WTC11 (cell line): ENCODE measurements at regions not wholly inside any gene's neighbourhood (a gene's known extent, or its start where the extent isn't known, plus 50 kb on each side); places are given as distances from the start of the nearest gene placed in this dataset.

Source experiments
- ATAC-seq: fragments of 200-7000 bp; cut with Tn5 transposase; 2 replicates; pipeline ENCODE4 v1.10.0; 2021; ENCODE audit warnings: mild to moderate bottlenecking, moderate library complexity
- CTCF ChIA-PET: fragments of 300-600 bp; sonication (Branson Sonifier 250); formaldehyde crosslinking; loops from one replicate; lab custom pipeline; 2021; ENCODE audit warnings: antibody characterized with exemption; lab: Charles Lee
- POLR2A ChIA-PET: fragments of 350-600 bp; sonication (Branson Sonifier 250); formaldehyde crosslinking; loops from one replicate; lab custom pipeline; 2021; ENCODE audit warnings: antibody characterized with exemption; lab: Charles Lee
- DNase-seq: peaks from one replicate; pipeline ENCODE4 v3.0.0; 2021; ENCODE audit warnings: low spot score
- H3K27ac Mint-ChIP-seq: 2 replicates; pipeline ENCODE4 v1.8.0; 2021; ENCODE audit warnings: mixed read lengths
- H3K27me3 Mint-ChIP-seq: 2 replicates; pipeline ENCODE4 v1.8.0; 2021; ENCODE audit warnings: low read depth, mild to moderate bottlenecking, moderate library complexity, mixed read lengths
- H3K36me3 Mint-ChIP-seq: 2 replicates; pipeline ENCODE4 v1.8.0; 2021; ENCODE audit warnings: mixed read lengths
- H3K4me1 Mint-ChIP-seq: 2 replicates; pipeline ENCODE4 v1.8.0; 2022; ENCODE audit warnings: mixed read lengths
- H3K4me3 Mint-ChIP-seq: 2 replicates; pipeline ENCODE4 v1.8.0; 2021; ENCODE audit warnings: mild to moderate bottlenecking, moderate library complexity, mixed read lengths
- H3K9me3 Mint-ChIP-seq: 2 replicates; pipeline ENCODE4 v1.8.0; 2021; ENCODE audit warnings: mixed read lengths
- EMX1 ChIP-seq: fragments of 250-450 bp; sonication (Bioruptor Pico); IDR thresholded peaks from 2 replicates; pipeline ENCODE4 v1.8.0; 2021; ENCODE audit warnings: mild to moderate bottlenecking
- ESRRA ChIP-seq: sonication (generic); formaldehyde crosslinking; IDR thresholded peaks from 2 replicates; pipeline ENCODE4 v1.8.1; 2022; ENCODE audit warnings: mild to moderate bottlenecking, missing genetic modification reagents, borderline replicate concordance
- FOXK1 ChIP-seq: sonication (generic); formaldehyde crosslinking; IDR thresholded peaks from 2 replicates; pipeline ENCODE4 v1.8.0; 2022; ENCODE audit warnings: mild to moderate bottlenecking, moderate library complexity, missing genetic modification reagents
- NR3C1 ChIP-seq: sonication (generic); formaldehyde crosslinking; conservative IDR thresholded peaks from 2 replicates; pipeline ENCODE4 v1.8.1; 2023; ENCODE audit warnings: low read depth, mild to moderate bottlenecking, missing genetic modification reagents
- RELA ChIP-seq: sonication (generic); formaldehyde crosslinking; IDR thresholded peaks from 2 replicates; pipeline ENCODE4 v1.8.1; 2022; ENCODE audit warnings: missing genetic modification reagents, mild to moderate bottlenecking, borderline replicate concordance
- TCF7 ChIP-seq: sonication (generic); formaldehyde crosslinking; IDR thresholded peaks from 2 replicates; pipeline ENCODE4 v1.8.0; 2022; ENCODE audit warnings: mild to moderate bottlenecking, low read depth, missing genetic modification reagents, moderate library complexity
- TP53 ChIP-seq: sonication (generic); formaldehyde crosslinking; IDR thresholded peaks from 2 replicates; pipeline ENCODE4 v1.8.1; 2023; ENCODE audit warnings: mild to moderate bottlenecking, missing genetic modification reagents
- ZNF219 ChIP-seq: sonication (generic); formaldehyde crosslinking; IDR thresholded peaks from 2 replicates; pipeline ENCODE4 v1.8.0; 2023; ENCODE audit warnings: missing genetic modification reagents, mild to moderate bottlenecking, borderline replicate concordance
- ZNF396 ChIP-seq: fragments of 250-450 bp; sonication (Bioruptor Pico); IDR thresholded peaks from 2 replicates; pipeline ENCODE4 v1.8.0; 2021; ENCODE audit warnings: mild to moderate bottlenecking, moderate library complexity, borderline replicate concordance
- TF ChIP-seq, protein P1 (sequence below): sonication (generic); formaldehyde crosslinking; IDR thresholded peaks from 2 replicates; pipeline ENCODE4 v1.8.0; 2023; ENCODE audit warnings: missing genetic modification reagents
- TF ChIP-seq, protein P2 (sequence below): fragments of 250-450 bp; sonication (Bioruptor Pico); IDR thresholded peaks from 2 replicates; pipeline ENCODE4 v2.1.2; 2022; ENCODE audit warnings: mild to moderate bottlenecking, moderate library complexity
- TF ChIP-seq, protein P3 (sequence below): fragments of 200-600 bp; IDR thresholded peaks from 2 replicates; pipeline ENCODE4 v1.8.0; 2022; ENCODE audit warnings: antibody characterized with exemption
- TF ChIP-seq, protein P4 (sequence below): sonication (generic); formaldehyde crosslinking; conservative IDR thresholded peaks from 2 replicates; pipeline ENCODE4 v1.8.1; 2022; ENCODE audit warnings: mild to moderate bottlenecking, missing genetic modification reagents
- TF ChIP-seq, protein P5 (sequence below): fragments of 250-450 bp; sonication (Bioruptor Pico); IDR thresholded peaks from 2 replicates; pipeline ENCODE4 v1.9.0; 2021; ENCODE audit warnings: mild to moderate bottlenecking
- TF ChIP-seq, protein P6 (sequence below): fragments of 250-450 bp; sonication (Bioruptor Pico); IDR thresholded peaks from 2 replicates; pipeline ENCODE4 v1.9.0; 2021; ENCODE audit warnings: mild to moderate bottlenecking
- TF ChIP-seq, protein P7 (sequence below): sonication (generic); formaldehyde crosslinking; IDR thresholded peaks from 2 replicates; pipeline ENCODE4 v1.8.1; 2023; ENCODE audit warnings: mild to moderate bottlenecking, missing genetic modification reagents
- TF ChIP-seq, protein P8 (sequence below): sonication (generic); formaldehyde crosslinking; IDR thresholded peaks from 2 replicates; pipeline ENCODE4 v1.8.1; 2022; ENCODE audit warnings: missing genetic modification reagents, borderline replicate concordance
- TF ChIP-seq, protein P9 (sequence below): sonication (generic); formaldehyde crosslinking; IDR thresholded peaks from 2 replicates; pipeline ENCODE4 v1.8.1; 2023; ENCODE audit warnings: mild to moderate bottlenecking, missing genetic modification reagents, moderate library complexity
- TF ChIP-seq, protein P10 (sequence below): sonication (generic); formaldehyde crosslinking; IDR thresholded peaks from 2 replicates; pipeline ENCODE4 v1.8.0; 2022; ENCODE audit warnings: mild to moderate bottlenecking, missing genetic modification reagents

DNA sequence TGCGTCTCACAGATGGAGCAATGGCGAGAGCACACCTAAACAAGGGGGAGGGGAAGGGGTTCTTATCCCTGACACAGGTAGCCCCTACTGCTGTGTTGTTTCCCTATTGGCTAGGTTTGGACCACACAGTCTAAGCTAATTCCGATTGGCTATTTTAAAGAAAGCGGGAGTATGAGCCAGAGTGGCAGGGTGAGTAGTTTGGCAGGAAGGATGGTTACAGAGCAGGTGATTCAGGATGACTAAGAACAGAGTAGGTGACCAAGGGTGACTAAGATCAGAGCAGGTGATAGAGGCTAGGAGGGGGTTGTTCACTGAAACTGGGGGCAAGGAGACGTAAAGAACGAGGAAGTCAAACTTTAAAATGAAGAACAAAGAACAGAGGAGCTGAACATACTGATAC lies 511.8 kb downstream of the EDEM1 start:
- Mint-ChIP-seq H3K9me3 (peaks cover 63% of the 10 kb centered on the region), H3K36me3 (peaks cover 30% of the 10 kb centered on the region), H3K4me1 (no peaks in the 10 kb centered on the region), H3K4me3 (no peak overlapping the region), H3K27ac (no peak overlapping the region), H3K27me3 (peaks cover 2% of the 10 kb centered on the region; the same call in 1 of the 2 replicates)
- ATAC-seq (no peak), DNase-seq (no peak)
- ChIA-PET POLR2A (no interaction called here), CTCF (no interaction called here)
- TF ChIP-seq, protein P1, sequence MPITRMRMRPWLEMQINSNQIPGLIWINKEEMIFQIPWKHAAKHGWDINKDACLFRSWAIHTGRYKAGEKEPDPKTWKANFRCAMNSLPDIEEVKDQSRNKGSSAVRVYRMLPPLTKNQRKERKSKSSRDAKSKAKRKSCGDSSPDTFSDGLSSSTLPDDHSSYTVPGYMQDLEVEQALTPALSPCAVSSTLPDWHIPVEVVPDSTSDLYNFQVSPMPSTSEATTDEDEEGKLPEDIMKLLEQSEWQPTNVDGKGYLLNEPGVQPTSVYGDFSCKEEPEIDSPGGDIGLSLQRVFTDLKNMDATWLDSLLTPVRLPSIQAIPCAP (CRISPR knock-in tag) = no peak
- TF ChIP-seq RELA (CRISPR knock-in tag) (no peak), ESRRA (CRISPR knock-in tag) (no peak), TCF7 (CRISPR knock-in tag) (no peak), TP53 (CRISPR knock-in tag) (no peak), FOXK1 (CRISPR knock-in tag) (no peak), ZNF219 (CRISPR knock-in tag) (no peak), EMX1 (CRISPR knock-in tag) (no peak), NR3C1 (CRISPR knock-in tag) (no peak), ZNF396 (CRISPR knock-in tag) (no peak)
- TF ChIP-seq, protein P2, sequence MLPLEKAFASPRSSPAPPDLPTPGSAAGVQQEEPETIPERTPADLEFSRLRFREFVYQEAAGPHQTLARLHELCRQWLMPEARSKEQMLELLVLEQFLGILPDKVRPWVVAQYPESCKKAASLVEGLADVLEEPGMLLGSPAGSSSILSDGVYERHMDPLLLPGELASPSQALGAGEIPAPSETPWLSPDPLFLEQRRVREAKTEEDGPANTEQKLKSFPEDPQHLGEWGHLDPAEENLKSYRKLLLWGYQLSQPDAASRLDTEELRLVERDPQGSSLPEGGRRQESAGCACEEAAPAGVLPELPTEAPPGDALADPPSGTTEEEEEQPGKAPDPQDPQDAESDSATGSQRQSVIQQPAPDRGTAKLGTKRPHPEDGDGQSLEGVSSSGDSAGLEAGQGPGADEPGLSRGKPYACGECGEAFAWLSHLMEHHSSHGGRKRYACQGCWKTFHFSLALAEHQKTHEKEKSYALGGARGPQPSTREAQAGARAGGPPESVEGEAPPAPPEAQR (CRISPR knock-in tag) = no peak
- TF ChIP-seq, protein P3, sequence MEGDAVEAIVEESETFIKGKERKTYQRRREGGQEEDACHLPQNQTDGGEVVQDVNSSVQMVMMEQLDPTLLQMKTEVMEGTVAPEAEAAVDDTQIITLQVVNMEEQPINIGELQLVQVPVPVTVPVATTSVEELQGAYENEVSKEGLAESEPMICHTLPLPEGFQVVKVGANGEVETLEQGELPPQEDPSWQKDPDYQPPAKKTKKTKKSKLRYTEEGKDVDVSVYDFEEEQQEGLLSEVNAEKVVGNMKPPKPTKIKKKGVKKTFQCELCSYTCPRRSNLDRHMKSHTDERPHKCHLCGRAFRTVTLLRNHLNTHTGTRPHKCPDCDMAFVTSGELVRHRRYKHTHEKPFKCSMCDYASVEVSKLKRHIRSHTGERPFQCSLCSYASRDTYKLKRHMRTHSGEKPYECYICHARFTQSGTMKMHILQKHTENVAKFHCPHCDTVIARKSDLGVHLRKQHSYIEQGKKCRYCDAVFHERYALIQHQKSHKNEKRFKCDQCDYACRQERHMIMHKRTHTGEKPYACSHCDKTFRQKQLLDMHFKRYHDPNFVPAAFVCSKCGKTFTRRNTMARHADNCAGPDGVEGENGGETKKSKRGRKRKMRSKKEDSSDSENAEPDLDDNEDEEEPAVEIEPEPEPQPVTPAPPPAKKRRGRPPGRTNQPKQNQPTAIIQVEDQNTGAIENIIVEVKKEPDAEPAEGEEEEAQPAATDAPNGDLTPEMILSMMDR = no peak
- TF ChIP-seq, protein P4, sequence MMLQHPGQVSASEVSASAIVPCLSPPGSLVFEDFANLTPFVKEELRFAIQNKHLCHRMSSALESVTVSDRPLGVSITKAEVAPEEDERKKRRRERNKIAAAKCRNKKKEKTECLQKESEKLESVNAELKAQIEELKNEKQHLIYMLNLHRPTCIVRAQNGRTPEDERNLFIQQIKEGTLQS = no peak
- TF ChIP-seq, protein P5, sequence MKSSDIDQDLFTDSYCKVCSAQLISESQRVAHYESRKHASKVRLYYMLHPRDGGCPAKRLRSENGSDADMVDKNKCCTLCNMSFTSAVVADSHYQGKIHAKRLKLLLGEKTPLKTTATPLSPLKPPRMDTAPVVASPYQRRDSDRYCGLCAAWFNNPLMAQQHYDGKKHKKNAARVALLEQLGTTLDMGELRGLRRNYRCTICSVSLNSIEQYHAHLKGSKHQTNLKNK = no peak
- TF ChIP-seq, protein P6, sequence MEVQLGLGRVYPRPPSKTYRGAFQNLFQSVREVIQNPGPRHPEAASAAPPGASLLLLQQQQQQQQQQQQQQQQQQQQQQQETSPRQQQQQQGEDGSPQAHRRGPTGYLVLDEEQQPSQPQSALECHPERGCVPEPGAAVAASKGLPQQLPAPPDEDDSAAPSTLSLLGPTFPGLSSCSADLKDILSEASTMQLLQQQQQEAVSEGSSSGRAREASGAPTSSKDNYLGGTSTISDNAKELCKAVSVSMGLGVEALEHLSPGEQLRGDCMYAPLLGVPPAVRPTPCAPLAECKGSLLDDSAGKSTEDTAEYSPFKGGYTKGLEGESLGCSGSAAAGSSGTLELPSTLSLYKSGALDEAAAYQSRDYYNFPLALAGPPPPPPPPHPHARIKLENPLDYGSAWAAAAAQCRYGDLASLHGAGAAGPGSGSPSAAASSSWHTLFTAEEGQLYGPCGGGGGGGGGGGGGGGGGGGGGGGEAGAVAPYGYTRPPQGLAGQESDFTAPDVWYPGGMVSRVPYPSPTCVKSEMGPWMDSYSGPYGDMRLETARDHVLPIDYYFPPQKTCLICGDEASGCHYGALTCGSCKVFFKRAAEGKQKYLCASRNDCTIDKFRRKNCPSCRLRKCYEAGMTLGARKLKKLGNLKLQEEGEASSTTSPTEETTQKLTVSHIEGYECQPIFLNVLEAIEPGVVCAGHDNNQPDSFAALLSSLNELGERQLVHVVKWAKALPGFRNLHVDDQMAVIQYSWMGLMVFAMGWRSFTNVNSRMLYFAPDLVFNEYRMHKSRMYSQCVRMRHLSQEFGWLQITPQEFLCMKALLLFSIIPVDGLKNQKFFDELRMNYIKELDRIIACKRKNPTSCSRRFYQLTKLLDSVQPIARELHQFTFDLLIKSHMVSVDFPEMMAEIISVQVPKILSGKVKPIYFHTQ (CRISPR knock-in tag) = no peak
- TF ChIP-seq, protein P7, sequence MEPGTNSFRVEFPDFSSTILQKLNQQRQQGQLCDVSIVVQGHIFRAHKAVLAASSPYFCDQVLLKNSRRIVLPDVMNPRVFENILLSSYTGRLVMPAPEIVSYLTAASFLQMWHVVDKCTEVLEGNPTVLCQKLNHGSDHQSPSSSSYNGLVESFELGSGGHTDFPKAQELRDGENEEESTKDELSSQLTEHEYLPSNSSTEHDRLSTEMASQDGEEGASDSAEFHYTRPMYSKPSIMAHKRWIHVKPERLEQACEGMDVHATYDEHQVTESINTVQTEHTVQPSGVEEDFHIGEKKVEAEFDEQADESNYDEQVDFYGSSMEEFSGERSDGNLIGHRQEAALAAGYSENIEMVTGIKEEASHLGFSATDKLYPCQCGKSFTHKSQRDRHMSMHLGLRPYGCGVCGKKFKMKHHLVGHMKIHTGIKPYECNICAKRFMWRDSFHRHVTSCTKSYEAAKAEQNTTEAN (CRISPR knock-in tag) = no peak
- TF ChIP-seq, protein P8, sequence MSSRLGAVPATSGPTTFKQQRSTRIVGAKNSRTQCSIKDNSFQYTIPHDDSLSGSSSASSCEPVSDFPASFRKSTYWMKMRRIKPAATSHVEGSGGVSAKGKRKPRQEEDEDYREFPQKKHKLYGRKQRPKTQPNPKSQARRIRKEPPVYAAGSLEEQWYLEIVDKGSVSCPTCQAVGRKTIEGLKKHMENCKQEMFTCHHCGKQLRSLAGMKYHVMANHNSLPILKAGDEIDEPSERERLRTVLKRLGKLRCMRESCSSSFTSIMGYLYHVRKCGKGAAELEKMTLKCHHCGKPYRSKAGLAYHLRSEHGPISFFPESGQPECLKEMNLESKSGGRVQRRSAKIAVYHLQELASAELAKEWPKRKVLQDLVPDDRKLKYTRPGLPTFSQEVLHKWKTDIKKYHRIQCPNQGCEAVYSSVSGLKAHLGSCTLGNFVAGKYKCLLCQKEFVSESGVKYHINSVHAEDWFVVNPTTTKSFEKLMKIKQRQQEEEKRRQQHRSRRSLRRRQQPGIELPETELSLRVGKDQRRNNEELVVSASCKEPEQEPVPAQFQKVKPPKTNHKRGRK (CRISPR knock-in tag) = no peak
- TF ChIP-seq, protein P9, sequence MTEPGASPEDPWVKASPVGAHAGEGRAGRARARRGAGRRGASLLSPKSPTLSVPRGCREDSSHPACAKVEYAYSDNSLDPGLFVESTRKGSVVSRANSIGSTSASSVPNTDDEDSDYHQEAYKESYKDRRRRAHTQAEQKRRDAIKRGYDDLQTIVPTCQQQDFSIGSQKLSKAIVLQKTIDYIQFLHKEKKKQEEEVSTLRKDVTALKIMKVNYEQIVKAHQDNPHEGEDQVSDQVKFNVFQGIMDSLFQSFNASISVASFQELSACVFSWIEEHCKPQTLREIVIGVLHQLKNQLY (CRISPR knock-in tag) = no peak
- TF ChIP-seq, protein P10, sequence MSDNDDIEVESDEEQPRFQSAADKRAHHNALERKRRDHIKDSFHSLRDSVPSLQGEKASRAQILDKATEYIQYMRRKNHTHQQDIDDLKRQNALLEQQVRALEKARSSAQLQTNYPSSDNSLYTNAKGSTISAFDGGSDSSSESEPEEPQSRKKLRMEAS (CRISPR knock-in tag) = no peak
